CD8-positive, alpha-beta memory T cell (primary cell): ENCODE measurements at regions not wholly inside any gene's neighbourhood (a gene's known extent, or its start where the extent isn't known, plus 50 kb on each side); places are given as distances from the start of the nearest gene placed in this dataset.
A peak's percentile ranks its signal among the peaks of the same experiment; 100 is the strongest.

Experiments used
- CTCF ChIA-PET: fragments of 350-600 bp; sonication (Branson Sonifier 250); formaldehyde crosslinking; loops from one replicate; lab custom pipeline; 2021; ENCODE audit warnings: antibody characterized with exemption; lab: Charles Lee
- POLR2A ChIA-PET: fragments of 350-600 bp; sonication (Branson Sonifier 250); formaldehyde crosslinking; loops from one replicate; lab custom pipeline; 2021; ENCODE audit warnings: antibody characterized with exemption; lab: Charles Lee
- DNase-seq, 5 donors: peaks; one replicate each; pipeline versions ENCODE4 v3.0.0 to v3.0.0-alpha.2; 2020 to 2022; ENCODE audit warnings: mixed read lengths in 1 of 5
- H3K27ac ChIP-seq: one replicate; pipeline ENCODE4 v1.7.0; 2013; ENCODE audit warnings: low read depth, mild to moderate bottlenecking, low read length, moderate library complexity
- H3K27me3 ChIP-seq: 2 replicates; pipeline ENCODE4 v1.7.0; 2013; ENCODE audit warnings: low read length, mild to moderate bottlenecking; ENCODE audit not compliant: insufficient read depth, poor library complexity, severe bottlenecking
- H3K36me3 ChIP-seq: 2 replicates; pipeline ENCODE4 v1.7.0; 2013; ENCODE audit warnings: mild to moderate bottlenecking, low read length, moderate library complexity; ENCODE audit not compliant: insufficient read depth
- H3K4me1 ChIP-seq: 2 replicates; pipeline ENCODE4 v1.7.0; 2013; ENCODE audit warnings: mild to moderate bottlenecking, low read length, moderate library complexity; ENCODE audit not compliant: insufficient read depth
- H3K4me3 ChIP-seq: 2 replicates; pipeline ENCODE4 v1.7.0; 2013; ENCODE audit warnings: mild to moderate bottlenecking, low read length
- H3K9me3 ChIP-seq: 2 replicates; pipeline ENCODE4 v1.7.0; 2013; ENCODE audit warnings: mild to moderate bottlenecking, low read length
- H3K27ac Mint-ChIP-seq, 8 donors: one replicate each; pipeline ENCODE4 v1.8.0; 2020 to 2021; ENCODE audit warnings: mixed read lengths in 8 of 8, mild to moderate bottlenecking in 6 of 8, inconsistent platforms in 3 of 8, moderate library complexity in 3 of 8
- H3K27me3 Mint-ChIP-seq, 2 donors: one replicate each; pipeline ENCODE4 v1.8.0; 2020 to 2021; ENCODE audit warnings: mixed read lengths in 2 of 2, mild to moderate bottlenecking in 1 of 2, moderate library complexity in 1 of 2
- H3K36me3 Mint-ChIP-seq, 3 donors: one replicate each; pipeline ENCODE4 v1.8.0; 2020 to 2021; ENCODE audit warnings: mixed read lengths in 3 of 3, inconsistent platforms in 1 of 3, mild to moderate bottlenecking in 1 of 3
- H3K4me1 Mint-ChIP-seq, 3 donors: one replicate each; pipeline ENCODE4 v1.8.0; 2020 to 2021; ENCODE audit warnings: mixed read lengths in 3 of 3, inconsistent platforms in 1 of 3, mild to moderate bottlenecking in 1 of 3
- H3K4me3 Mint-ChIP-seq, 7 donors: one replicate each; pipeline ENCODE4 v1.8.0; 2020 to 2021; ENCODE audit warnings: mixed read lengths in 7 of 7, mild to moderate bottlenecking in 6 of 7, moderate library complexity in 4 of 7, inconsistent platforms in 2 of 7
- H3K9me3 Mint-ChIP-seq, 5 donors: one replicate each; pipeline ENCODE4 v1.8.0; 2020 to 2022; ENCODE audit warnings: mixed read lengths in 5 of 5, mild to moderate bottlenecking in 3 of 5, moderate library complexity in 2 of 5, inconsistent platforms in 1 of 5

GRCh38 chr6:9977411-9977810 lies 437.5 kb downstream of the TFAP2A start:
- Histone ChIP-seq H3K27me3 (no peaks in the 10 kb centered on the region), H3K4me1 (no peaks in the 10 kb centered on the region), H3K36me3 (no peaks in the 10 kb centered on the region), H3K4me3 (no peak overlapping the region), H3K9me3 (no peaks in the 10 kb centered on the region), H3K27ac (no peak overlapping the region)
- POLR2A ChIA-PET = no interaction called here
- no peak for DNase-seq
- H3K4me1 Mint-ChIP-seq = no peaks in the 10 kb centered on the region
- CTCF ChIA-PET = no interaction called here
- H3K36me3 Mint-ChIP-seq = no peaks in the 10 kb centered on the region
- H3K27ac Mint-ChIP-seq = no peak overlapping the region
- no peak overlapping the region for H3K4me3 Mint-ChIP-seq
- H3K27me3 Mint-ChIP-seq = no peaks in the 10 kb centered on the region
- H3K9me3 Mint-ChIP-seq = peaks cover 0 to 2% (median 0%) of the 10 kb centered on the region in 5 donors

- ChIA-PET CTCF (no interaction called here), POLR2A (no interaction called here)
- H3K36me3 ChIP-seq = no peaks in the 10 kb centered on the region
- H3K36me3 Mint-ChIP-seq = no peaks in the 10 kb centered on the region
- H3K4me1 Mint-ChIP-seq = no peaks in the 10 kb centered on the region
- no peaks in the 10 kb centered on the region for H3K9me3 ChIP-seq
- DNase-seq = no peak
- no peak overlapping the region for H3K27ac ChIP-seq
- no peak overlapping the region for H3K4me3 Mint-ChIP-seq
- H3K4me3 ChIP-seq = no peak overlapping the region
- peaks cover 0 to 13% (median 0%) of the 10 kb centered on the region in 5 donors for H3K9me3 Mint-ChIP-seq
- no peaks in the 10 kb centered on the region for H3K4me1 ChIP-seq
- H3K27me3 Mint-ChIP-seq = peaks cover 0 to 2% of the 10 kb centered on the region in 2 donors
- peak overlapping the region in 1 of 8 donors; percentile 21 for H3K27ac Mint-ChIP-seq
- H3K27me3 ChIP-seq = no peaks in the 10 kb centered on the region
Measured at GRCh38 chr6:9961646-9962045, 453.2 kb downstream of the TFAP2A start.

GRCh38 chr6:9957215-9957759 lies 457.6 kb downstream of the TFAP2A start:
- Mint-ChIP-seq H3K4me1 (no peaks in the 10 kb centered on the region), H3K9me3 (peaks cover 0 to 11% (median 2%) of the 10 kb centered on the region in 5 donors), H3K27me3 (peaks cover 0 to 2% of the 10 kb centered on the region in 2 donors), H3K36me3 (no peaks in the 10 kb centered on the region), H3K4me3 (no peak overlapping the region), H3K27ac (no peak overlapping the region)
- Histone ChIP-seq H3K4me3 (no peak overlapping the region), H3K27me3 (no peaks in the 10 kb centered on the region), H3K4me1 (no peaks in the 10 kb centered on the region), H3K27ac (no peak overlapping the region), H3K36me3 (no peaks in the 10 kb centered on the region), H3K9me3 (no peaks in the 10 kb centered on the region)
- DNase-seq = no peak
- CTCF ChIA-PET = no interaction called here
- POLR2A ChIA-PET = no interaction called here

- POLR2A ChIA-PET = no interaction called here
Measured at GRCh38 chr6:9948678-9949077, 466.2 kb downstream of the TFAP2A start.

GRCh38 chr6:9943986-9944385 lies 470.9 kb downstream of the TFAP2A start:
- no peaks in the 10 kb centered on the region for H3K9me3 ChIP-seq
- DNase-seq = no peak
- no peak overlapping the region for H3K27ac ChIP-seq
- H3K4me3 ChIP-seq = no peak overlapping the region
- no peaks in the 10 kb centered on the region for H3K36me3 ChIP-seq
- no peak overlapping the region for H3K4me3 Mint-ChIP-seq
- peaks cover 1 to 9% (median 6%) of the 10 kb centered on the region in 5 donors for H3K9me3 Mint-ChIP-seq
- peaks cover 0 to 1% of the 10 kb centered on the region in 2 donors for H3K27me3 Mint-ChIP-seq
- H3K4me1 Mint-ChIP-seq = no peaks in the 10 kb centered on the region
- no peaks in the 10 kb centered on the region for H3K36me3 Mint-ChIP-seq
- POLR2A ChIA-PET = no interaction called here
- CTCF ChIA-PET = no interaction called here
- no peaks in the 10 kb centered on the region for H3K4me1 ChIP-seq
- no peak overlapping the region for H3K27ac Mint-ChIP-seq
- H3K27me3 ChIP-seq = no peaks in the 10 kb centered on the region

More at GRCh38 chr6:9948678-9949077, 466.2 kb downstream of the TFAP2A start:
- Histone ChIP-seq H3K4me1 (no peaks in the 10 kb centered on the region), H3K36me3 (no peaks in the 10 kb centered on the region), H3K27me3 (no peaks in the 10 kb centered on the region), H3K4me3 (no peak overlapping the region), H3K9me3 (no peaks in the 10 kb centered on the region), H3K27ac (no peak overlapping the region)
- Mint-ChIP-seq H3K36me3 (no peaks in the 10 kb centered on the region), H3K4me3 (no peak overlapping the region), H3K27ac (no peak overlapping the region), H3K4me1 (no peaks in the 10 kb centered on the region), H3K27me3 (no peaks in the 10 kb centered on the region), H3K9me3 (peaks cover 0 to 11% (median 5%) of the 10 kb centered on the region in 5 donors)
- CTCF ChIA-PET = no interaction called here
- DNase-seq = no peak

- no peak for DNase-seq
- H3K4me3 Mint-ChIP-seq = no peak overlapping the region
- no peak overlapping the region for H3K27ac Mint-ChIP-seq
- H3K4me1 ChIP-seq = no peaks in the 10 kb centered on the region
- H3K27me3 Mint-ChIP-seq = peaks cover 0 to 1% of the 10 kb centered on the region in 2 donors
- H3K4me3 ChIP-seq = no peak overlapping the region
- ChIA-PET POLR2A (no interaction called here), CTCF (no interaction called here)
- no peaks in the 10 kb centered on the region for H3K4me1 Mint-ChIP-seq
- H3K27me3 ChIP-seq = no peaks in the 10 kb centered on the region
- H3K36me3 ChIP-seq = no peaks in the 10 kb centered on the region
- no peaks in the 10 kb centered on the region for H3K36me3 Mint-ChIP-seq
- H3K9me3 ChIP-seq = no peaks in the 10 kb centered on the region
- no peak overlapping the region for H3K27ac ChIP-seq
- peaks cover 0 to 9% (median 3%) of the 10 kb centered on the region in 5 donors for H3K9me3 Mint-ChIP-seq
Measured at GRCh38 chr6:9943026-9943425, 471.8 kb downstream of the TFAP2A start.

GRCh38 chr6:9942131-9942530 lies 472.7 kb downstream of the TFAP2A start:
- Mint-ChIP-seq H3K27me3 (peaks cover 0 to 1% of the 10 kb centered on the region in 2 donors), H3K4me3 (no peak overlapping the region), H3K4me1 (no peaks in the 10 kb centered on the region), H3K27ac (no peak overlapping the region), H3K9me3 (peaks cover 0 to 9% (median 3%) of the 10 kb centered on the region in 5 donors), H3K36me3 (no peaks in the 10 kb centered on the region)
- Histone ChIP-seq H3K9me3 (no peaks in the 10 kb centered on the region), H3K27me3 (no peaks in the 10 kb centered on the region), H3K36me3 (no peaks in the 10 kb centered on the region), H3K4me3 (no peak overlapping the region), H3K4me1 (no peaks in the 10 kb centered on the region), H3K27ac (no peak overlapping the region)
- ChIA-PET POLR2A (no interaction called here), CTCF (no interaction called here)
- no peak for DNase-seq

- no peaks in the 10 kb centered on the region for H3K4me1 Mint-ChIP-seq
- Histone ChIP-seq H3K36me3 (no peaks in the 10 kb centered on the region), H3K27ac (no peak overlapping the region), H3K4me3 (no peak overlapping the region), H3K4me1 (no peaks in the 10 kb centered on the region), H3K27me3 (no peaks in the 10 kb centered on the region), H3K9me3 (no peaks in the 10 kb centered on the region)
- H3K36me3 Mint-ChIP-seq = no peaks in the 10 kb centered on the region
- ChIA-PET POLR2A (no interaction called here), CTCF (no interaction called here)
- peaks cover 0 to 1% of the 10 kb centered on the region in 2 donors for H3K27me3 Mint-ChIP-seq
- no peak overlapping the region for H3K4me3 Mint-ChIP-seq
- no peak for DNase-seq
- H3K27ac Mint-ChIP-seq = no peak overlapping the region
- H3K9me3 Mint-ChIP-seq = peaks cover 0 to 4% (median 1%) of the 10 kb centered on the region in 5 donors
Measured at GRCh38 chr6:9938801-9939200, 476.1 kb downstream of the TFAP2A start.
